H1 (cell line): ENCODE measurements at regions not wholly inside any gene's neighbourhood (a gene's known extent, or its start where the extent isn't known, plus 50 kb on each side); places are given as distances from the start of the nearest gene placed in this dataset.

ENCODE experiments used
- CTCF ChIA-PET: fragments of 300-600 bp; sonication (Branson Sonifier 250); formaldehyde crosslinking; loops from one replicate; lab custom pipeline; 2021; ENCODE audit not compliant: partially characterized antibody; lab: Charles Lee
- POLR2A ChIA-PET: fragments of 300-600 bp; sonication (Branson Sonifier 250); formaldehyde crosslinking; loops from one replicate; lab custom pipeline; 2021; ENCODE audit warnings: inconsistent platforms; ENCODE audit not compliant: partially characterized antibody; lab: Charles Lee
- DNase-seq, 2 experiments: peaks; one replicate each; pipeline versions ENCODE4 v3.0.0 to v3.0.0-alpha.2; 2010 to 2022; ENCODE audit warnings: low spot score in 2 of 2, low read depth in 1 of 2, mixed read lengths in 1 of 2
- FAIRE-seq: peaks from 2 replicates; lab custom pipeline; 2011; peaks lifted over from hg19 to GRCh38; lab: Jason Lieb, UNC
- H2AFZ ChIP-seq: 2 replicates; pipeline ENCODE4 v1.8.1; 2012; ENCODE audit warnings: low read length, inconsistent platforms
- H2AK5ac ChIP-seq: 2 replicates; pipeline ENCODE4 v1.6.1; 2013; ENCODE audit warnings: low read depth, low read length
- H2BK120ac ChIP-seq: replicated peaks from 2 replicates; pipeline ENCODE3; 2013; ENCODE audit warnings: low read depth, low read length, inconsistent platforms
- H2BK12ac ChIP-seq: 2 replicates; pipeline ENCODE4 v1.6.1; 2013; ENCODE audit warnings: low read depth, low read length
- H2BK15ac ChIP-seq: 2 replicates; pipeline ENCODE4 v1.6.1; 2013; ENCODE audit warnings: low read length
- H2BK20ac ChIP-seq: 2 replicates; pipeline ENCODE4 v1.6.1; 2013; ENCODE audit warnings: low read length
- H2BK5ac ChIP-seq: 2 replicates; pipeline ENCODE4 v1.6.1; 2013; ENCODE audit warnings: low read depth, low read length
- H3K14ac ChIP-seq: 2 replicates; pipeline ENCODE4 v1.6.1; 2013; ENCODE audit warnings: inconsistent platforms; ENCODE audit not compliant: insufficient read length
- H3K18ac ChIP-seq: 2 replicates; pipeline ENCODE4 v1.6.1; 2013; ENCODE audit warnings: low read length; ENCODE audit errors: extremely low read depth
- H3K23ac ChIP-seq: 2 replicates; pipeline ENCODE4 v1.6.1; 2013; ENCODE audit warnings: inconsistent platforms; ENCODE audit not compliant: insufficient read length
- H3K23me2 ChIP-seq: 2 replicates; pipeline ENCODE4 v1.6.1; 2013; ENCODE audit warnings: low read depth, low read length
- H3K27ac ChIP-seq: 2 replicates; pipeline ENCODE4 v1.6.1; 2011; ENCODE audit warnings: low read depth, low read length, inconsistent platforms
- H3K27me3 ChIP-seq, 4 experiments: replicated peaks in 1 of 4; 1 replicate in 1 of 4; 2 replicates in 3 of 4; pipeline versions ENCODE4 v1.6.1 to v1.8.1; 2011 to 2013; ENCODE audit warnings: low read length in 3 of 4, mild to moderate bottlenecking in 3 of 4, inconsistent platforms in 2 of 4, mixed read lengths in 2 of 4, moderate library complexity in 1 of 4; ENCODE audit not compliant: control insufficient read depth in 3 of 4, insufficient read depth in 3 of 4; ENCODE audit errors: extremely low read depth in 1 of 4
- H3K36me3 ChIP-seq, 4 experiments: 2 replicates each; pipeline versions ENCODE4 v1.6.1 to v1.8.1; 2011 to 2013; ENCODE audit warnings: mild to moderate bottlenecking in 4 of 4, low read length in 3 of 4, moderate library complexity in 2 of 4, control low read depth in 1 of 4, inconsistent platforms in 1 of 4; ENCODE audit not compliant: insufficient read depth in 4 of 4, control insufficient read depth in 2 of 4
- H3K4ac ChIP-seq: replicated peaks from 2 replicates; pipeline ENCODE3; 2013; ENCODE audit warnings: low read length, low read depth, mixed read lengths, inconsistent platforms; ENCODE audit not compliant: insufficient read length
- H3K4me1 ChIP-seq, 4 experiments: replicated peaks in 1 of 4; 1 replicate in 1 of 4; 2 replicates in 3 of 4; pipeline versions ENCODE4 v1.6.1 to v1.8.1; 2011 to 2013; ENCODE audit warnings: low read length in 3 of 4, inconsistent platforms in 2 of 4, mixed read lengths in 1 of 4; ENCODE audit not compliant: insufficient read depth in 4 of 4, control insufficient read depth in 3 of 4
- H3K4me2 ChIP-seq, 2 experiments: 2 replicates each; pipeline versions ENCODE4 v1.6.1 to v1.8.1; 2011 to 2013; ENCODE audit warnings: low read depth in 2 of 2, low read length in 2 of 2, control low read depth in 1 of 2, inconsistent platforms in 1 of 2, mild to moderate bottlenecking in 1 of 2; ENCODE audit not compliant: insufficient read depth in 1 of 2
- H3K4me3 ChIP-seq, 4 experiments: fragments of 200-600, 300-600 bp in 1 of 4; sonication (generic), shearing (Covaris generic), sonication (Bioruptor Twin) in 1 of 4; 2 replicates each; pipeline versions ENCODE4 v1.5.1 to v1.8.1; 2011 to 2016; ENCODE audit warnings: low read length in 4 of 4, low read depth in 3 of 4, control low read depth in 2 of 4, inconsistent platforms in 2 of 4, mild to moderate bottlenecking in 2 of 4, mixed read lengths in 1 of 4, moderate library complexity in 1 of 4; ENCODE audit not compliant: insufficient read depth in 2 of 4; ENCODE audit errors: extremely low read depth in 1 of 4
- H3K56ac ChIP-seq: replicated peaks from 2 replicates; pipeline ENCODE3; 2013; ENCODE audit warnings: low read depth, mild to moderate bottlenecking, mixed read lengths, low read length, inconsistent platforms; ENCODE audit not compliant: insufficient read length
- H3K79me1 ChIP-seq: 2 replicates; pipeline ENCODE4 v1.6.1; 2013; ENCODE audit warnings: low read depth, low read length, control low read depth
- H3K79me2 ChIP-seq, 2 experiments: 2 replicates each; pipeline versions ENCODE4 v1.6.1 to v1.8.1; 2012 to 2013; ENCODE audit warnings: low read length in 2 of 2, mild to moderate bottlenecking in 2 of 2, inconsistent platforms in 1 of 2; ENCODE audit not compliant: insufficient read depth in 2 of 2, control insufficient read depth in 1 of 2
- H3K9ac ChIP-seq, 4 experiments: replicated peaks in 1 of 4; 1 replicate in 1 of 4; 2 replicates in 3 of 4; pipeline versions ENCODE4 v1.6.1 to v1.8.1; 2011 to 2013; ENCODE audit warnings: low read depth in 3 of 4, low read length in 3 of 4, control low read depth in 2 of 4, mild to moderate bottlenecking in 2 of 4, moderate library complexity in 2 of 4, inconsistent platforms in 1 of 4; ENCODE audit errors: extremely low read depth in 1 of 4
- H3K9me3 ChIP-seq, 2 experiments: 2 replicates each; pipeline versions ENCODE4 v1.6.1 to v1.8.1; 2012 to 2013; ENCODE audit warnings: mild to moderate bottlenecking in 2 of 2, moderate library complexity in 2 of 2, control low read depth in 1 of 2, inconsistent platforms in 1 of 2, low read depth in 1 of 2, low read length in 1 of 2, mixed read lengths in 1 of 2; ENCODE audit not compliant: insufficient read depth in 2 of 2
- H4K20me1 ChIP-seq, 2 experiments: replicated peaks in 1 of 2; 2 replicates each; pipeline versions ENCODE3 to v1.8.1; 2011 to 2013; ENCODE audit warnings: inconsistent platforms in 2 of 2, low read length in 2 of 2, mild to moderate bottlenecking in 1 of 2; ENCODE audit not compliant: insufficient read depth in 2 of 2, control insufficient read depth in 1 of 2
- H4K5ac ChIP-seq: 2 replicates; pipeline ENCODE4 v1.6.1; 2013; ENCODE audit warnings: low read length, low read depth, mixed read lengths, inconsistent platforms; ENCODE audit not compliant: insufficient read length
- H4K8ac ChIP-seq: 2 replicates; pipeline ENCODE4 v1.8.0; 2013; ENCODE audit warnings: mild to moderate bottlenecking, moderate library complexity, low read length, inconsistent platforms; ENCODE audit not compliant: insufficient read depth; ENCODE audit errors: extremely low read depth
- H4K91ac ChIP-seq: replicated peaks from 2 replicates; pipeline ENCODE3; 2013; ENCODE audit warnings: low read length, mixed read lengths, inconsistent platforms; ENCODE audit not compliant: insufficient read length
- ASH2L ChIP-seq: fragments of 200-600, 300-600 bp; sonication (generic); IDR thresholded peaks from one replicate; pipeline ENCODE4 v1.7.1; 2017; ENCODE audit warnings: low read length
- CBX5 ChIP-seq: fragments of 300-800, 300-1000 bp; sonication (generic); IDR thresholded peaks from 2 replicates; pipeline ENCODE4 v1.7.1; 2016; ENCODE audit warnings: antibody characterized with exemption, low read length, low read depth
- CHD1 ChIP-seq: IDR thresholded peaks from 2 replicates; pipeline ENCODE4 v1.6.1; 2012; ENCODE audit warnings: low read depth, low read length, improper control_type of control experiment
- CREB1 ChIP-seq: IDR thresholded peaks from 2 replicates; pipeline ENCODE4 v1.6.1; 2012; ENCODE audit warnings: inconsistent platforms
- GABPA ChIP-seq: IDR thresholded peaks from 2 replicates; pipeline ENCODE4 v1.6.1; 2011; ENCODE audit warnings: mild to moderate bottlenecking, low read length, moderate library complexity, borderline replicate concordance; ENCODE audit not compliant: insufficient read depth
- GTF2F1 ChIP-seq: IDR thresholded peaks from 2 replicates; pipeline ENCODE4 v1.6.1; 2012; ENCODE audit warnings: low read depth, low read length, improper control_type of control experiment, borderline replicate concordance
- MAFK ChIP-seq: IDR thresholded peaks from 2 replicates; pipeline ENCODE4 v1.6.1; 2012; ENCODE audit warnings: low read depth, mild to moderate bottlenecking, improper control_type of control experiment, low read length
- MAX ChIP-seq: IDR thresholded peaks from 2 replicates; pipeline ENCODE4 v1.6.1; 2012; ENCODE audit warnings: inconsistent platforms
- PHF8 ChIP-seq: fragments of 200-600 bp; sonication (generic); conservative IDR thresholded peaks from 2 replicates; pipeline ENCODE4 v1.7.1; 2012; ENCODE audit warnings: low read depth, mild to moderate bottlenecking, inconsistent platforms, low read length, moderate library complexity
- POU5F1 ChIP-seq: IDR thresholded peaks from 2 replicates; pipeline ENCODE4 v1.6.1; 2011; ENCODE audit warnings: low read depth, mild to moderate bottlenecking, low read length, moderate library complexity
- RAD21 ChIP-seq, 2 experiments: IDR thresholded peaks in 1 of 2; conservative IDR thresholded peaks in 1 of 2; 2 replicates each; pipeline ENCODE4 v1.6.1; 2011; ENCODE audit warnings: low read depth in 2 of 2, low read length in 2 of 2, improper control_type of control experiment in 1 of 2, inconsistent platforms in 1 of 2, mild to moderate bottlenecking in 1 of 2, moderate library complexity in 1 of 2
- TAF1 ChIP-seq: IDR thresholded peaks from 2 replicates; pipeline ENCODE4 v1.6.1; 2011; ENCODE audit warnings: mild to moderate bottlenecking, low read depth, low read length
- TAF7 ChIP-seq: optimal IDR thresholded peaks from 2 replicates; pipeline ENCODE3; 2011; ENCODE audit warnings: low read depth, mild to moderate bottlenecking, inconsistent platforms, low read length, moderate library complexity, borderline replicate concordance
- ZNF274 ChIP-seq: IDR thresholded peaks from 2 replicates; pipeline ENCODE4 v1.7.0; 2012; ENCODE audit warnings: low read length, borderline replicate concordance; ENCODE audit errors: extremely low read depth
- WGBS, 2 experiments: shearing (Covaris generic) in 1 of 2; methylation state at CpG; one replicate each; pipeline versions ENCODE4 v1.1.6 to v1.1.7; 2013 to 2015; ENCODE audit warnings: low lambda C conversion rate in 2 of 2, mixed read lengths in 2 of 2, inconsistent platforms in 1 of 2, low coverage in 1 of 2, missing lambda C conversion rate in 1 of 2; ENCODE audit not compliant: insufficient replicate concordance in 2 of 2, insufficient coverage in 1 of 2, insufficient read length in 1 of 2; ENCODE audit errors: extremely low coverage in 1 of 2, missing lambda C conversion rate in 1 of 2; 5-methylcytosine and 5-hydroxymethylcytosine counted together
- TF ChIP-seq, protein P1 (sequence below): IDR thresholded peaks from 2 replicates; pipeline ENCODE4 v1.6.1; 2012; ENCODE audit warnings: inconsistent platforms

GRCh38 chr3:5542472-5542871, 355.0 kb downstream of the EDEM1 start:
- no peak overlapping the region for H3K4ac ChIP-seq
- H2BK12ac ChIP-seq = no peak overlapping the region
- no peak overlapping the region for H2BK120ac ChIP-seq
- no peak overlapping the region for H3K4me2 ChIP-seq
- no peaks in the 10 kb centered on the region for H3K4me1 ChIP-seq
- POLR2A ChIA-PET = no interaction called here
- no peaks in the 10 kb centered on the region for H3K79me1 ChIP-seq
- H3K36me3 ChIP-seq = no peaks in the 10 kb centered on the region; a peak in 1 of 8 replicates
- H3K4me3 ChIP-seq = no peak overlapping the region
- no peak overlapping the region for H3K18ac ChIP-seq
- H3K27ac ChIP-seq = no peak overlapping the region
- no peak overlapping the region for H3K56ac ChIP-seq
- H2BK20ac ChIP-seq = no peak overlapping the region
- H3K27me3 ChIP-seq = no peaks in the 10 kb centered on the region
- H4K91ac ChIP-seq = no peak overlapping the region
- no peaks in the 10 kb centered on the region for H4K20me1 ChIP-seq
- no peak overlapping the region for H4K5ac ChIP-seq
- H2AK5ac ChIP-seq = no peak overlapping the region
- no peak overlapping the region for H2BK5ac ChIP-seq
- no peak overlapping the region for H3K23ac ChIP-seq
- H3K9me3 ChIP-seq = peaks cover 4 to 18% of the 10 kb centered on the region in 2 experiments; a peak in 3 of 4 replicates
- H3K14ac ChIP-seq = no peak overlapping the region
- H3K23me2 ChIP-seq = no peaks in the 10 kb centered on the region
- H2BK15ac ChIP-seq = no peak overlapping the region
- WGBS, 2 experiments = 94% methylated on average over 2 of the region's 2 CpGs; no CpG with 5 or more reads in 1 of the 2 experiments
- FAIRE-seq (no peak), DNase-seq (no peak)
- no peak overlapping the region for H3K9ac ChIP-seq
- no peak overlapping the region for H4K8ac ChIP-seq
- CTCF ChIA-PET = no interaction called here
- no peak overlapping the region for H2AFZ ChIP-seq
- no peaks in the 10 kb centered on the region for H3K79me2 ChIP-seq
- no peak for TF ChIP-seq GTF2F1
- TF ChIP-seq CREB1 = no peak
- TF ChIP-seq RAD21 (IDR thresholded peaks at IDR 0.05 in 1 of 2, conservative IDR thresholded peaks at IDR 0.05 in 1 of 2; ENCODE audit: low read depth in 2 of 2, low read length in 2 of 2) = no peak
- no peak for TF ChIP-seq MAX
- no peak for TF ChIP-seq GABPA
- no peak for TF ChIP-seq ASH2L
- TF ChIP-seq CHD1 = no peak
- no peak for TF ChIP-seq PHF8
- no peak for TF ChIP-seq ZNF274
- TF ChIP-seq POU5F1 = no peak
- TF ChIP-seq TAF7 = no peak
- no peak for TF ChIP-seq MAFK
- no peak for TF ChIP-seq TAF1
- TF ChIP-seq CBX5 = no peak
- TF ChIP-seq, protein P1, sequence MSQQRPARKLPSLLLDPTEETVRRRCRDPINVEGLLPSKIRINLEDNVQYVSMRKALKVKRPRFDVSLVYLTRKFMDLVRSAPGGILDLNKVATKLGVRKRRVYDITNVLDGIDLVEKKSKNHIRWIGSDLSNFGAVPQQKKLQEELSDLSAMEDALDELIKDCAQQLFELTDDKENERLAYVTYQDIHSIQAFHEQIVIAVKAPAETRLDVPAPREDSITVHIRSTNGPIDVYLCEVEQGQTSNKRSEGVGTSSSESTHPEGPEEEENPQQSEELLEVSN = no peak
